WERI-Rb-1 (cell line): ENCODE measurements at regions not wholly inside any gene's neighbourhood (a gene's known extent, or its start where the extent isn't known, plus 50 kb on each side); places are given as distances from the start of the nearest gene placed in this dataset.
A peak's percentile ranks its signal among the peaks of the same experiment; 100 is the strongest.
"Not testable (repeated sequence)": the region's sequence is repeated elsewhere in the genome, so short reads cannot be mapped to it uniquely, and the experiment has no call there.

Experiments
- DNase-seq: peaks from one replicate; pipeline ENCODE4 v3.0.0-alpha.2; 2020
- H3K27ac ChIP-seq: fragments of 250-450 bp; sonication (Bioruptor Pico); 2 replicates; pipeline ENCODE4 v1.5.1; 2020; ENCODE audit warnings: mild to moderate bottlenecking, moderate library complexity
- H3K27me3 ChIP-seq: fragments of 250-450 bp; sonication (Bioruptor Pico); 2 replicates; pipeline ENCODE4 v1.5.1; 2021; ENCODE audit warnings: mild to moderate bottlenecking, low read depth, moderate library complexity; ENCODE audit not compliant: insufficient read depth, severe bottlenecking
- H3K36me3 ChIP-seq: fragments of 250-450 bp; sonication (Bioruptor Pico); 2 replicates; pipeline ENCODE4 v1.5.1; 2020; ENCODE audit warnings: mild to moderate bottlenecking, moderate library complexity
- H3K4me3 ChIP-seq: 2 replicates; pipeline ENCODE4 v1.5.1; 2011; ENCODE audit warnings: low read depth, mild to moderate bottlenecking, control low read depth, low read length
- H3K9me3 ChIP-seq: fragments of 250-450 bp; sonication (Bioruptor Pico); 2 replicates; pipeline ENCODE4 v1.5.1; 2021; ENCODE audit warnings: mild to moderate bottlenecking, moderate library complexity; ENCODE audit not compliant: severe bottlenecking

GRCh38 chr16:29355339-29356059, 51.0 kb downstream of the NPIPB11 start:
- H3K27ac ChIP-seq, H3K9me3 ChIP-seq, DNase-seq, H3K36me3 ChIP-seq, H3K27me3 ChIP-seq, H3K4me3 ChIP-seq: not testable (repeated sequence)

GRCh38 chr16:29354449-29354848, 52.1 kb downstream of the NPIPB11 start:
- not testable (repeated sequence) for H3K27ac ChIP-seq, H3K36me3 ChIP-seq, DNase-seq, H3K9me3 ChIP-seq, H3K4me3 ChIP-seq, H3K27me3 ChIP-seq

- H3K27me3 ChIP-seq, DNase-seq, H3K36me3 ChIP-seq, H3K9me3 ChIP-seq, H3K4me3 ChIP-seq: not testable (repeated sequence)
- peak overlapping the region; percentile 86 for H3K27ac ChIP-seq
Observed at GRCh38 chr16:29352617-29352999, 53.9 kb downstream of the NPIPB11 start.

- not testable (repeated sequence) for H3K36me3 ChIP-seq, H3K4me3 ChIP-seq, H3K9me3 ChIP-seq, H3K27me3 ChIP-seq
- H3K27ac ChIP-seq: peak overlapping the region; percentile 86
- DNase-seq: peak; percentile 64
Observed at GRCh38 chr16:29351970-29352616, 54.4 kb downstream of the NPIPB11 start.

GRCh38 chr16:29351271-29351969, 55.1 kb downstream of the NPIPB11 start:
- not testable (repeated sequence) for H3K9me3 ChIP-seq, H3K4me3 ChIP-seq, H3K36me3 ChIP-seq, H3K27me3 ChIP-seq
- DNase-seq: peak; percentile 84
- H3K27ac ChIP-seq: peak overlapping the region; percentile 82

- H3K9me3 ChIP-seq, H3K27ac ChIP-seq, H3K27me3 ChIP-seq, H3K4me3 ChIP-seq, H3K36me3 ChIP-seq: not testable (repeated sequence)
- peak; percentile 33 for DNase-seq
Observed at GRCh38 chr16:29349966-29350365, 56.5 kb downstream of the NPIPB11 start.

- not testable (repeated sequence) for H3K9me3 ChIP-seq, H3K27ac ChIP-seq, H3K36me3 ChIP-seq, H3K27me3 ChIP-seq, H3K4me3 ChIP-seq, DNase-seq
Observed at GRCh38 chr16:29348748-29349147, 57.8 kb downstream of the NPIPB11 start.

GRCh38 chr16:29348123-29348690, 58.3 kb downstream of the NPIPB11 start:
- H3K4me3 ChIP-seq, DNase-seq, H3K27me3 ChIP-seq, H3K9me3 ChIP-seq, H3K27ac ChIP-seq, H3K36me3 ChIP-seq: not testable (repeated sequence)

GRCh38 chr16:29346796-29347580, 59.5 kb downstream of the NPIPB11 start:
- not testable (repeated sequence) for H3K27me3 ChIP-seq, H3K9me3 ChIP-seq, DNase-seq, H3K4me3 ChIP-seq, H3K36me3 ChIP-seq, H3K27ac ChIP-seq

- H3K36me3 ChIP-seq, DNase-seq, H3K27me3 ChIP-seq, H3K9me3 ChIP-seq, H3K27ac ChIP-seq, H3K4me3 ChIP-seq: not testable (repeated sequence)
Observed at GRCh38 chr16:29346203-29346602, 60.3 kb downstream of the NPIPB11 start.

GRCh38 chr16:29342937-29343336, 63.6 kb downstream of the NPIPB11 start:
- not testable (repeated sequence) for H3K27ac ChIP-seq, H3K9me3 ChIP-seq, DNase-seq, H3K36me3 ChIP-seq, H3K27me3 ChIP-seq, H3K4me3 ChIP-seq

- H3K36me3 ChIP-seq, H3K27me3 ChIP-seq, H3K9me3 ChIP-seq, H3K4me3 ChIP-seq: not testable (repeated sequence)
- peak overlapping the region; percentile 81 for H3K27ac ChIP-seq
- peak; percentile 92 for DNase-seq
Observed at GRCh38 chr16:29340779-29341438, 65.6 kb downstream of the NPIPB11 start.

GRCh38 chr16:29340235-29340634, 66.3 kb downstream of the NPIPB11 start:
- not testable (repeated sequence) for H3K4me3 ChIP-seq, H3K27me3 ChIP-seq, H3K36me3 ChIP-seq, H3K9me3 ChIP-seq, DNase-seq
- peak overlapping the region; percentile 81 for H3K27ac ChIP-seq
